ENCODE measurements at regions not wholly inside any gene's neighbourhood (a gene's known extent, or its start where the extent isn't known, plus 50 kb on each side); places are given as distances from the start of the nearest gene placed in this dataset.
A peak's percentile ranks its signal among the peaks of the same experiment; 100 is the strongest.

GRCh38 chr6:129774697-129775447 lies 64.9 kb upstream of the ARHGAP18 start:
- TF ChIP-seq POLR2A (IDR thresholded peaks at IDR 0.05), result no peak
- TF ChIP-seq EP300 (IDR thresholded peaks at IDR 0.05), result no peak
- peak in 5 of 7 experiments; percentile 48 to 87 (median 77) for TF ChIP-seq CTCF (IDR thresholded peaks at IDR 0.05)
- TF ChIP-seq POLR2AphosphoS5 (IDR thresholded peaks at IDR 0.05), result peak in 1 of 3 donors; percentile 41
